ENCODE measurements at regions not wholly inside any gene's neighbourhood (a gene's known extent, or its start where the extent isn't known, plus 50 kb on each side); places are given as distances from the start of the nearest gene placed in this dataset.

- TF ChIP-seq CTCF (IDR thresholded peaks at IDR 0.05) (no peak), POLR2A (IDR thresholded peaks at IDR 0.05) (no peak)
Measured at GRCh38 chr12:67774983-67775587, 126.5 kb downstream of the DYRK2 start.

All from gastroesophageal sphincter (tissue), 3 donors.